Activated B cell treated with CpG ODN at 0.5 μM for 24 hours (primary cell): ENCODE measurements at regions not wholly inside any gene's neighbourhood (a gene's known extent, or its start where the extent isn't known, plus 50 kb on each side); places are given as distances from the start of the nearest gene placed in this dataset.

Experiments
- ATAC-seq: fragments of 200-7000 bp; cut with Tn5 transposase; one replicate; pipeline ENCODE4 v1.10.0; 2021; ENCODE audit warnings: low read depth, mild to moderate bottlenecking, moderate library complexity
- CTCF ChIA-PET: fragments of 350-600 bp; sonication (Branson Sonifier 250); formaldehyde crosslinking; loops from one replicate; lab custom pipeline; 2021; ENCODE audit warnings: antibody characterized with exemption; lab: Charles Lee
- POLR2A ChIA-PET: fragments of 350-600 bp; sonication (Branson Sonifier 250); formaldehyde crosslinking; loops from one replicate; lab custom pipeline; 2021; ENCODE audit warnings: antibody characterized with exemption; lab: Charles Lee
- DNase-seq: peaks from one replicate; pipeline ENCODE4 v3.0.0; 2022
- H3K27ac Mint-ChIP-seq: one replicate; pipeline ENCODE4 v1.8.0; 2020; ENCODE audit warnings: mixed read lengths
- H3K27me3 Mint-ChIP-seq: one replicate; pipeline ENCODE4 v1.8.0; 2021; ENCODE audit warnings: mixed read lengths
- H3K36me3 Mint-ChIP-seq: one replicate; pipeline ENCODE4 v1.8.0; 2021; ENCODE audit warnings: low read depth, mixed read lengths
- H3K4me1 Mint-ChIP-seq: one replicate; pipeline ENCODE4 v1.8.0; 2021; ENCODE audit warnings: mixed read lengths
- H3K4me3 Mint-ChIP-seq: one replicate; pipeline ENCODE4 v1.8.0; 2020; ENCODE audit warnings: mild to moderate bottlenecking, mixed read lengths
- H3K9me3 Mint-ChIP-seq: one replicate; pipeline ENCODE4 v1.8.0; 2020; ENCODE audit warnings: mixed read lengths
- intact Hi-C: fragments of 100-400 bp; cut with micrococcal nuclease; formaldehyde crosslinking; loops from one replicate; pipeline ENCODE4 v1.15.1; 2024
- TF ChIP-seq, protein P1 (sequence below): fragments of 200-600 bp; IDR thresholded peaks from one replicate; pipeline ENCODE4 v1.8.0; 2022; ENCODE audit warnings: antibody characterized with exemption, mild to moderate bottlenecking

DNA sequence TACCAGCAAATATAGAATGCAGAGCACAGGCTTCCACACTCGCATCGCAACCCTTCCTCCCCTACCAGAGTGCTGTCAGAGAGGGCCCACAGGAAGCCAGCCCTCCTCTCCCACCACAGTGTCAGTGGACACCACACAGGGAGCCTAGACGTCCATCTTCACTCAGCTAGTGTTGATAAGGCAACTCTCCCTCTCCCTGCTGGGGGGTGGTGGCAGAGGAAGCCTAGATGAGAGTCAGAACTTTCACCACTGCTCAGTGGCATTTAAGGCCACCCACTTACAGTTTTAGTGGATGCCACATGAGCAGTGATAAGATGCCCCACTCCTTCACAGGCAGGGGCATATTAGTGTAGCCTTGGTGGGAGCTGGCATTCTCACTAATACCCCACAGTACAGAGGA, 109.8 kb upstream of the UBE3A start:
- Mint-ChIP-seq H3K36me3 (no peaks in the 10 kb centered on the region), H3K4me3 (no peak overlapping the region), H3K9me3 (peaks cover 4% of the 10 kb centered on the region), H3K27me3 (no peaks in the 10 kb centered on the region), H3K4me1 (no peaks in the 10 kb centered on the region), H3K27ac (no peak overlapping the region)
- ChIA-PET POLR2A (no interaction called here), CTCF (no interaction called here)
- intact Hi-C loops, result no loop called here
- DNase-seq (no peak), ATAC-seq (no peak)
- TF ChIP-seq, protein P1, sequence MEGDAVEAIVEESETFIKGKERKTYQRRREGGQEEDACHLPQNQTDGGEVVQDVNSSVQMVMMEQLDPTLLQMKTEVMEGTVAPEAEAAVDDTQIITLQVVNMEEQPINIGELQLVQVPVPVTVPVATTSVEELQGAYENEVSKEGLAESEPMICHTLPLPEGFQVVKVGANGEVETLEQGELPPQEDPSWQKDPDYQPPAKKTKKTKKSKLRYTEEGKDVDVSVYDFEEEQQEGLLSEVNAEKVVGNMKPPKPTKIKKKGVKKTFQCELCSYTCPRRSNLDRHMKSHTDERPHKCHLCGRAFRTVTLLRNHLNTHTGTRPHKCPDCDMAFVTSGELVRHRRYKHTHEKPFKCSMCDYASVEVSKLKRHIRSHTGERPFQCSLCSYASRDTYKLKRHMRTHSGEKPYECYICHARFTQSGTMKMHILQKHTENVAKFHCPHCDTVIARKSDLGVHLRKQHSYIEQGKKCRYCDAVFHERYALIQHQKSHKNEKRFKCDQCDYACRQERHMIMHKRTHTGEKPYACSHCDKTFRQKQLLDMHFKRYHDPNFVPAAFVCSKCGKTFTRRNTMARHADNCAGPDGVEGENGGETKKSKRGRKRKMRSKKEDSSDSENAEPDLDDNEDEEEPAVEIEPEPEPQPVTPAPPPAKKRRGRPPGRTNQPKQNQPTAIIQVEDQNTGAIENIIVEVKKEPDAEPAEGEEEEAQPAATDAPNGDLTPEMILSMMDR, result no peak

DNA sequence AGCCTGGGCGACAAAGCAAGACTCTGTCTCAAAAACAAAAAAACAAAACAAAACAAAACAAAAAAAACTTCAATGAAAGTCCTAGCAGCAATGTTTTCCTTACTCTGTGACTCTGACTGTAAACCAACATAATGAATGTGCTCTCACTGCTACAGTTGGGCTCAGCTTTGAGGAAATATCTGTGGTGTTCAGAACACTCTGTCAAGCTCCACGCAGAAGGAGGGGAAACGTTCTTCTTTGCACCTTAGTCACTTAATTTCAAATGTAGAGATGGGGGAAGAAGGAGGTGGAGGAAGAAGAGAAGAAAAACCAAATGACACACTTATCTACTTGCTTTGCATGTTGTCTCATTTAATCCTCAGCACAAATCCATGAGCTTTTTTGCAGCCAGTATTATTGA, 107.1 kb upstream of the UBE3A start:
- DNase-seq (no peak), ATAC-seq (no peak)
- Mint-ChIP-seq H3K27me3 (no peaks in the 10 kb centered on the region), H3K4me1 (no peaks in the 10 kb centered on the region), H3K36me3 (no peaks in the 10 kb centered on the region), H3K9me3 (peaks cover 2% of the 10 kb centered on the region), H3K4me3 (no peak overlapping the region), H3K27ac (no peak overlapping the region)
- ChIA-PET POLR2A (no interaction called here), CTCF (no interaction called here)
- TF ChIP-seq, protein P1, result no peak
- intact Hi-C loops, result no loop called here

DNA sequence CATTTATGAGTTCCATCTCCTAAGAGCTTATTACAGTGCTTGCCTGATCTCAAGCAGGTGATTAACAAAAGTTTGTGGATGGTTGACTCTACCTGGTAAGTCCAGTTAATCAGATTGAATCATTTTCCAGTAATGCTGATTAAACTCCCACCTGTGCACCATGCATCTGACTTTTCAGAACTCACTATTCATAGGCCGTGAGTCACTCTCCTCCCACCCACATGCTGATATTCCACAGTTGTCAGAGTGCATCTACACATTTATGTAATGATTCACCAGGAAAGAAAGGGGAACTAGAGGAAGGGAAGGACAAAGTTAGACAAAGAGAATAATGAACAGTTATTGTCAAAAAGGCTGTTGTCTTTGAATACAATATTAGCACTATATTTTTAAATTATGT, 106.2 kb upstream of the UBE3A start:
- H3K27me3 Mint-ChIP-seq, result no peaks in the 10 kb centered on the region
- H3K4me3 Mint-ChIP-seq, result no peak overlapping the region
- TF ChIP-seq, protein P1, result no peak
- no peak overlapping the region for H3K27ac Mint-ChIP-seq
- intact Hi-C loops, result no loop called here
- ATAC-seq (no peak), DNase-seq (no peak)
- ChIA-PET CTCF (no interaction called here), POLR2A (no interaction called here)
- H3K36me3 Mint-ChIP-seq, result no peaks in the 10 kb centered on the region
- H3K4me1 Mint-ChIP-seq, result no peaks in the 10 kb centered on the region
- H3K9me3 Mint-ChIP-seq, result peaks cover 2% of the 10 kb centered on the region

DNA sequence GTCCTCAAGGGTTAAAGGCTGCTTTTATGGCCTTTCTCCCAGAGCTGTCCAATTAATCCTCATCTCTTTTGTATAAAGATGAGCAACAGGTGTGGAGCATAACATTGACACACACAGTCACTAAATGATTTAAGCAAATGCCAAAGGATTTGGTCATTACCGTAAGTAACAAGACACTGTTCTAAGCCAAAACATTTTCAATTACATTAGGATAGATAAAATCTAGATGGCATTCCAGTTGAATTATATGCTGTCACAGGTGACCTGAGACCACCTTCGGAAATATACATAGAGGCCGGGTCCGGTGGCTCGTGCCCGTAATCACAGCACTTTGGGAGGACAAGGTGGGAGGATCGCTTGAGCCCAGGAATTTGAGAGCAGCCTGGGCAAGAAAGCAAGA, 105.3 kb upstream of the UBE3A start:
- H3K4me3 Mint-ChIP-seq, result no peak overlapping the region
- TF ChIP-seq, protein P1, result no peak
- intact Hi-C loops, result no loop called here
- H3K36me3 Mint-ChIP-seq, result no peaks in the 10 kb centered on the region
- peaks cover 2% of the 10 kb centered on the region for H3K9me3 Mint-ChIP-seq
- DNase-seq (no peak), ATAC-seq (no peak)
- H3K4me1 Mint-ChIP-seq, result no peaks in the 10 kb centered on the region
- H3K27ac Mint-ChIP-seq, result no peak overlapping the region
- ChIA-PET CTCF (no interaction called here), POLR2A (no interaction called here)
- H3K27me3 Mint-ChIP-seq, result no peaks in the 10 kb centered on the region

DNA sequence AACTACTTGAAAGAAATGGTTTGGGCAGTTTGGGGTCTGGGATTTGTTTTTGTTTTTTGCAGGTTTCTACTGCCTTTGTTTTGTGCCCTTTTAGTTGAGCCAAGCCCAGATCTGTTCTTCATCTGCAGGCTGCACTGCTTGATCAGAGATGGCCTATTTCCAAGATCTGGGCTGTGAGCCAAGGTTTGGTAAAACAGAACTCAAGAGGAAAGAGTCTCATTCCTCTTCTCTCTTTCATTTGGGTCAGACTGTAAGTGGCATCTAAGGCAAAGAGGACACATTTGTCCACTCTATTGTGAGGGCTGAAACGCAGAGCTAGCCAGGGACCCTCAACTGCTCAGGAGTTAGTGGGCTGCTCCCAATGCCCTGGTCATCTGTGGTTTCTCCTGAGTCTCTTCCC, 104.4 kb upstream of the UBE3A start:
- ChIA-PET POLR2A (no interaction called here), CTCF (no interaction called here)
- Mint-ChIP-seq H3K27ac (no peak overlapping the region), H3K4me3 (no peak overlapping the region), H3K9me3 (peaks cover 2% of the 10 kb centered on the region), H3K36me3 (no peaks in the 10 kb centered on the region), H3K4me1 (no peaks in the 10 kb centered on the region), H3K27me3 (no peaks in the 10 kb centered on the region)
- intact Hi-C loops, result no loop called here
- no peak for DNase-seq
- TF ChIP-seq, protein P1, result no peak
- ATAC-seq, result no peak
